GM18867 (cell line): ENCODE measurements at regions not wholly inside any gene's neighbourhood (a gene's known extent, or its start where the extent isn't known, plus 50 kb on each side); places are given as distances from the start of the nearest gene placed in this dataset.
"Not testable (repeated sequence)": the region's sequence is repeated elsewhere in the genome, so short reads cannot be mapped to it uniquely, and the experiment has no call there.

ENCODE experiments used
- ATAC-seq: cut with Tn5 transposase; IDR thresholded peaks from one replicate; pipeline ENCODE4 v1.9.1; 2021; ENCODE audit warnings: mild to moderate bottlenecking, moderate library complexity; ENCODE audit not compliant: unreplicated experiment

DNA sequence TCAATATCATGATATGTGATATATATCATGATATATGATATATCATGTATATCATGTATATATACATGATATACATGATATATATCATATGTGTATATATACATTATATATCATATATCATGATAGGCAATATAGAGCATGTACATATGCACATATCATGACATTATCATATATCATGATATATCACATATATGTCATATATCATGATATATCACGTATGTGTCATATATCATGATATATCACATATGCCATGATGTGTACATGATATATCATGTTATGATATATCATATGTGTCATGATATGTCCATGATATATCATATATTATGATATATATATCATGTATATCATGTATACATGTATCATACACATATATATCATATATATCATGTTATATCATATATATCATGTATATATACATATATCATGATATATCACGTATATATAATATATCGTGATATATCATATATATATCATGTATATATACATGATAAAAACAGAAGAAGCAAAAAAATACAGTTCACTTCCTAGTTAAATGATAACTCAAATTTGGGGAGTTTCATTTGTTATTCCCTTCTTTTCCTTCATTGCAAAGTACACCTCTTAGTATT, 670.1 kb upstream of the EPHA5 start:
- ATAC-seq, result no peak

DNA sequence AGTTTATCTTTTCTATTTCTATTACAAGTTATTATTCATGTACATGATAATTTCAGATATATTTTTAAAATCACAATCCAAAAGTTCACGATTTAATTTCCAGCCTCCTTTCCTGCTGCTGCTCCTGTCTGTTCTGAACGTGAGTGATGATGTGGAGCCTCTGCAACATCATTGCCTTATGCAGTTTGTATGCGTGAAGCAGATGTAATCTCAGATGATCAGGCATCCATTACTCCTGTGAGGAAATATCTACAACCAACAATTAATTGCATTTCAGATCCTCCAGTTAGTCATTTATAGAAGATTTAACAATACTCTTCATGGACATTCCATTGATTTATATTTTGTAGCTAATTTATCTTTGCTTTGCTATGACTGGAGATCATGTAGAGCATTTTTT, 668.7 kb upstream of the EPHA5 start:
- no peak for ATAC-seq

DNA sequence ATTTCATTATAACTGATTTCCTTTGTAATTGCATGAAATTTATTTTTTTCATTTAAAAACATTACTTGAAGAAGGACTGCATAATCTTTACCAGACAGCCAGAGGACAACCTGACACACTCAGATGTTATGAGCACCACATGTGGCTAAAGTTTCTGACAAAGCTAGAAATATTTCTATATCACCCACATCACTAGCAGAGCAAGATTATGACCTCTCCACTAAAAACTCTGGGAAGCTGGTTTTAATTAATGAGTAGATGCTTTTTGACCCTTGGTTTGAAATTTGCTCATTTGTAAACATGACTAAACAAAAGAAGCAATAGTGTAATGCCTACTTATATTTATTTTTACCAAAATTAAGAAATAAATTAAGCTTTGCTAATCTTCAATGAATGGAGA, 661.5 kb upstream of the EPHA5 start:
- no peak for ATAC-seq

DNA sequence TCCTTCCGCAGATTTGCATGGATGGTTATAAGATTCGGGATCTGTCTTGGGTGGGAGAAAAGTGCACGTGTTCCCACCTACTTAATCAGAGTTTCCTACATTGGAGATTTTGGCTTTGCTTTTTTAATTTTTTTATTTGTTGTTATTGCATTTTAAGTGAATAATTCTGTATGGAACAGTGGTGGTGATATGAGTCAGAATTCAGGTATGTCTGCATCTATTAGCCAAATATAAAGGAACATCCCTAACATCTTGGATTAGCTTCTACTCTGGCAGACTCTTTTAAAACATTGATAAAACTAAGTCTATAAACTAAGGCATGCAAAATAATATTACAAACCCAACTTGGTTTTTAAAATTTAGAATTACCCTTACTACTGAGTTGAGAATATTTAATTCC, 659.8 kb upstream of the EPHA5 start:
- ATAC-seq, result no peak

DNA sequence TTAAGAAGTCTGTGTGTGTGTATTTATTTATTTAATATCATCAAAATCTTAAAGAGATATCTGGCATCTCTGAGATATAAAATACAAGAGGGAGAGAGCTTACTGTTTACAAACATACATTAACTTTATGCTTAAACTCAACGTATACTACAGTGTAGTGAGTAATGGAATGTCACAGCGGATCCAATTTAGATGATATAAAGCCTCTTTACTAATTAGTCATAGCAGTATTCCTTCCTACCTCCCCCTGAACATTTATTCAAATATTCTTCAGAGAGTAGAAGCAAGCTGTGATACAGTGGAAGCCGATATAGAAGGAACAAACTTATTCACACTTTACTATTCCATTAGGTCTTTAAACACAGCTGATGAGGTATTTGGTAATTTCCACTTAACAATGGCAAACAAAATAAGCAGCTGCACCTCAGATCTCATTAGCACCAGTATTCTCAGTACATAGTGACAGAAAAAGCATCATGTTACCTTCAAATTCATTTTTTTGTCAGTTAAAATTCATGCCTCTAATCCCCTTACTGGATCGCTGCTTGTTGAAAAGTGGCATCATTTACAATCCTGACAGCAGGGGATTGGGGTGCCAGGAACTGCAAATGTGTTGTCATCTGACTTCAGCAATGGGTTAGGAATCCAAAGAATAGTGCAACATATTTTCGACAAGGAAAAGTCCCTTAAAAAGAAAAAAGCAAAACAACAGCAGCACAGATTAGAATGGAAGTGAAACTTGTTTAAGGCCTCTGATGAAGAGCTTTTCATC, 658.7 kb upstream of the EPHA5 start:
- no peak for ATAC-seq

DNA sequence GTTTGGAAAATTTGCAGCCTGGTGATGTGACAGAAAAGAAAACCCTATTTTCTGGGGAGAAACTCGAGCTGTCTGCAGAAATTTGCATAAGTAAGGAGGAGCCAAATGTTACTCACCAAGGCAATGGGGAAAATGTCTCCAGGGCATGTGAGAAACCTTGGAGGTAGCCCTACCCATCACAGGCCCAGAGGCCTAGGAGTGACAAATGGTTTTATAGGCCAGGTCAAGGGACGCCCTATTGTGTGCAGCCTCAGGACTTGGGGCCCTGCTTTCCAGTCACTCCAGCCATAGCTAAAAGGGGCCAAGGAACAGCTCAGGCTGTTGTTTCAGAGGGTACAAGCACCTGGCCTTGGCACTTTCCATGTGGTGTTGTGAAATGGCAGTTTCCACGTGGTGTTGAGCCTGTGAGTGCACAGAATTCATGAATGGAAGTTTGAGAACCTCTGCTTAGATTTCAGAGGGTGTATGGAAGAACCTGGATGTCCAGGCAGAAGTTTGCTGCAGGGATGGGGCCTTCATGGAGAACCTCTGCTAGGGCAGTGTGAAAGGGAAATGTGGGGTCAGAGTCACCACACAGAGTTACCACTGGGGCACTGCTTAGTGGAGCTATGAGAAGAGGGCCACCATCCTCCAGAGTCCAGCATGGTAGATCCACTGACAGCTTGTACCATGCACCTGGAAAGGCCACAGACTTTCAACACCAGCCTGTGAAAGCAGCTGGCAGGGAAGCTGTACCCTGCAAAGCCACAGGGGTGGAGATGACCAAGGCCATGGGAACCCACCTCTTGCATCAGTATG, 637.6 kb upstream of the EPHA5 start:
- ATAC-seq, result no peak

DNA sequence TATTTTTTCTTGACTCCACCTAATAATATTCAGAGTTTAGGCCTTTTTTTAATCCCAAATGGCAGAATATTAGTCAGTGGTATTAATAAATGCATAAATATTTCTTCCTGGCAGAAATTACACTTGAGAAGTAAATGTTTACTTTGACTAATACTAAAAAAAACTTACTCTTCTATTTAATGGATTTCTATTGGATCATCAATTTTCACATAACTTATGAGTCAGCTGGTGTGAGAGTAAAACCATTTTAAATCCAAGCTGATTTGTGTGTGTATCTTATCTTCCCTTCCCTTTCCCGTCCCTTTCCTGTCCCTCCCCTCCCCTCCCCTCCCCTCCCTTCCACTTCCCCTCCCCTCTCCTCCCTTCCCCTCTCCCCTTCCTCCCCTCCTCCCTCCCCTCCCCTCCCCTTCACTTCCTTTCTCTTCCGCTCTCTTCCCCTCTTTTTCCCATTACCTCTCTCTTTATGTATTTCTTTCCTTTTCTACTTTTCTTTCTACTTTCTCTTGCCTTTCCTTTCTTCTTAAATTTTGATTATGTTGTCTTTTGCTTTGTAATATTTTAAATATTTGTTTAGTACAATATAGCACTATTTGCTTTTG, 630.1 kb upstream of the EPHA5 start:
- ATAC-seq, result no peak

DNA sequence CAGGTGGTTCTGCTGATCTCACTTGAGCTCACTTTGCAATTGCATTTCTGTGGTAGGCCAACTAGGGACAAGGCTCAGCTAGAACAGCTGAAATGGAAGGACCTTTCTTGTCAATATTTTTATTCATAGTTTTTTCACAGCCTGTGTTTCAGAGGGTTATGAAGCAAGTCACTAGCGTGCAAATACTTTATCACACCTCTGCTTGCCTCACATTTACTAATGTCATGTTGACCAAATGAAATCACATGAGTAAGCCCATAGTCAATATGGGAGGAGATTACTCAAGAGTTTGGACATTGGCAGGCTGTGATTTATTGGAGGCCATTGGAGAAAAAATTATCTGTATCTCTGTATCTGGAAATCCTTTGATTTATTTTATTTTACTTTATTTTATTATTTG, 628.3 kb upstream of the EPHA5 start:
- no peak for ATAC-seq

DNA sequence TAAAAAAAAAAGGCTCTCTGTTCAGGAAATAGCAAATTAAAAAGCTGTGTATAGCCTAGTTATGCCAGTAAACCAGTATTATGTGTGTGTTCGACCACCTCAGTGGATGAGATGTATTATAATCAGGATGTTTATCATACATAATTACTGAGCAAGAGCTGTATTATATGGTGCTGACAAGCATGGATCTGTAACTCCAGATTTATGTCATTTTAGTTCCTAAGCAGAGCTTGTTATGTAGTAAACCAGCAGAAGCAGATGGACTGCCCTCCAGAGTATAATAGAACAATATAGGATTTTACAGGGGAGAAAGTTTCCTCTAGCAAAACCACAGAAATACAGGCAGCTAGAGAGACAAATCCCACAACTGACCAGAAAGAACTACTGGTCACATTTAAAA, 627.4 kb upstream of the EPHA5 start:
- ATAC-seq, result no peak

DNA sequence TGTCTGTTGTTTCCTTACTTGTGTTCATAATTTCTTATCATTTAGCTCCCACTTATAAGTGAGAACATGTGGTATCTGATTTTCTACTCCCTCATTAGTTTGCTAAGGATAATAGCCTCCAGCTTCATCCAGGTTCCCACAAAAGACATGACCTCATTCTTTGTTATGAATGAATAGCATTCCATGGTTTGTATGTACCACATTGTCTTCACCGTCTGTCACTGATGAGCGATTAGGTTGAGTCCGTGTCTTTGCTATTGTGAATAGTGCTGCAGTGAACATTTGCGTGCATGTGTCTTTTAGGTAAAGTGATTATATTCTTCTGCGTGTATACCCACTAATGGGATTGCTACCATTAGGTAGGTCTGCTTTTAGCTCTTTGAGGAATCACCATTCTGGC, 624.3 kb upstream of the EPHA5 start:
- no peak for ATAC-seq

DNA sequence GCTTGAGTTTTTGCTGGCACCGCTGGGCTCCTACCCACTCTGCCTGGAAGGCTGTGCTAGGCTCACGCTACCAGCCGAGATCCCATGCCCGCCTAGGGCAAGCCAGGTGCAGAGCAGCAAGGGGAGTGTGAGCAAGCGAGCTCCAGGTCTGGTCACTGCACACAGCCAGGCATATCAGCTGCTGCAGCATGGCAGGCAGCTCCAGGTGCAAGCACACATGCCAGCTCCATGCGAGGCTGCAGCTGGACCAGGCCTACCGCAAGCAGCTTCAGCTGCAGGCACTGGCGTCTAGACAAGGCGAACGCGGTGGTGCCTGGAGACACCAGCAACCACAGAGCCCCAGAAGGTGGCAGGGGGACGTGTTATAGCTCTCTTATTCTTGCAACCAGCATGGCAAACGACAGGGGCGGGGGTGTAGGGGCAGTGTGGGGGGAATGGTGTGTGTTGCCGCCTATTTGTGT, 614.7 kb upstream of the EPHA5 start:
- no peak for ATAC-seq

DNA sequence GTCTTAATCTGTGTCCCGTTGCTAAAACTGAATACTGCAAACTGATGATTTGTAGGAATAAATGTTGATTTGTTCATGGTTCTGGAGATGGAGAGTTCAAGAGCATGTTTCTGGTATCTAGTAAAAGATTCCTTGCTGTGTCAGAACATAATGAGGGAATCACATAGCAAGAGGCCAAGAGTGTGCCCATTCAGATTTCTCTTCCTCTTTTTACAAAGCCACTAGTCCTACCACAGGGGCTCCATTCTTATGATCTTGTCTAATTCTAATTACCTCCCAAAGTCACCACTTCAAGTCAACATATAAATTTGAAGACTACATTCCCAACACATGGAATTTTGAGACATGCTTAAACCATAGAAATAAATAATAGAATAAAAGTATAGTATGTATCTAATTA, 608.8 kb upstream of the EPHA5 start:
- no peak for ATAC-seq

DNA sequence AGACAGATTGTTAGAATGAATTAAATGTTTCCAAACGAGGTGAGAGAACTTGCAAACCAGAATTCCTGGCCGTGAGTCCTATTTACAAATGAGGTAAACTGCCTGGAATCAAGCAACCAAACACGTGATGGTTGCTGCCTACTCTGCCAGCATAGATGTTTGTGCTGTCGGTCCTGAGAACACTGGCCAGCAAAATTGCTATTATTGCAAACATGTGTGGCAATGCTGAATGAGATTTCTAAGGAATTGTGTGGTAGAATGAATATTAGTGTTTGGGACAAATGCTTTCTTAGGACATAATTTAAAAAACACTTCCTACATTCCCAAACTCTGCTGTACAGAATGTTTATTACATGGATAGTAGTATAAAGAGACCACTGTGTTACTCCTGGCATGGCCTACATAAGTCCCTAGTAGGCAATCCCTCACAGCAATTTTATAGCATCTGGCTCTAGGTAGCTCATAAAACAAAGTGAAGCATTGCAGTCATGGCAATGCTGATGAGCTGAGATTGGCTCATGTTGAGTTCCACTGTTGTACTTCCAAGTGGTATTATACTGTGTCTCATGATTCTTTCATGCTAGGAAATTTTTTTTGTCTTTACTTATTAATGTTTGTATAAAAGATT, 605.2 kb upstream of the EPHA5 start:
- ATAC-seq, result no peak

DNA sequence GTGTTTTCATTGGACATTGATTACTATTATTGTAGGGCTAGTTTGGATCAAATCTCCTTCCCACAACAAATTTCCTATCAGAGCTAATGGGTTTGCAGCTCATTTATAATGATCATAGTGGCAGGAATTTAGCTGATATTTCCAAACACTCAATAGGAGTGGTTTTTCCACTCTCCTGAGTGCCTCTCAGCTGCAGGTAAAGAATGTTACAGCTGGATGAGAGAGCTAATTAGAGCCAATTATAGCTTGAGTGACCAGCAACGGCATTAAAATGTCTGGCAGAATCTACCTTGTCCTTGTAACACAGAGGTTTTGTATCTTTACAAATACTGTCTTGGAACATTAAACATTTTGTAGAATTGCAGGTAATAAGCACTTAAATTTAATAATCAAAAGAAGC, 602.8 kb upstream of the EPHA5 start:
- no peak for ATAC-seq

DNA sequence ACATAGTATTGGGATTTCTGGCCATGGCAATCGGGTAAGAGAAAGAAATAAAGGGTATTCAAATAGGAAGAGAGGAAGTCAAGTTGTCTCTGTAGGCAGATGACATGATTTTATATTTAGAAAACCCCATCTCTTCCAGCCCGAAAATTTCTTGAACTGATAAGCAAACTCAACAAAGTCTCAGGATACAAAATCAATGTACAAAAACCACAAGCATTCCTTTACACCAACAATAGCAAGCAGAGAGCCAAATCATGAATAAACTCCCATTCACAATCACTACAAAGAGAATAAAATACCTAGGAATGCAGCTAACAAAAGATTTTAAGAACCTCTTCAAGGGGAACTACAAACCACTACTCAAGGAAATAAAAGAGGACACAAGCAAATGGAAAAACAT, 600.1 kb upstream of the EPHA5 start:
- not testable (repeated sequence) for ATAC-seq

DNA sequence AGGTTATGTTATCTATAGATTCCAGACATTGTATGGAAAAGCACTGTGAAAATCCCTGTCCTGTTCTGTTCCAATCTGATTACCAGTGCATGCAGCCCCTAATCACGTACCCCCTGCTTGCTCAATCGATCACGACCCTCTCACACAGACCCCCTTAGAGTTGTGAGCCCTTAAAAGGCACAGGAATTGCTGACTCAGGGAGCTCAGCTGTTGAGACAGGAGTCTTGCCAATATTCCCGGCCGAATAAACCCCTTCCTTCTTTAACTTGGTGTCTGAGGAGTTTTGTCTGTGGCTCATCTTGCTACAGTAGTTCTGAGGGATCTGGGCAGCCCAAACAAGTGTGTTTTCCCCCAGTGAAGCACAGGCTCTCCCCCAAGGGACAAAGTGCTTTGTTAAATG, 596.3 kb upstream of the EPHA5 start:
- ATAC-seq, result not testable (repeated sequence)

DNA sequence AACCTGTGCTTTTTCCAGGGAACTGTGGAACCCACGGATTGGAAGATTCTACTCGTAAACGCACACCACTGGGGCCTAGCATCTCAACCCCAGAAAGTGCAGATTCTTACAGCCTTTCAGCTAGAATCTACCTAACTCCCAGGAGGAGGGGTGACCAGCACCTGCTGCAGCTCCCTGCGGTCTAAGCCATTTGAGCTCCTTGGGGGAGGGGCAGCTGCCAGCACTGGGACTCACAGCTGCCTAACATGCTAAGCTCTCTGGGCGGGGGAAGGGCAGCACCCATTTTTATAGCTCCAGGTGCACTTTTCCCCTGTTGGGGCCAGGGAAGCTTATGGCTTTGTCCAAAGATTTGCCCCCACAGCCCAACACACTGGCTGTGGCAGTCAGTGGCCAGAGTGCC, 595.7 kb upstream of the EPHA5 start:
- ATAC-seq, result no peak

DNA sequence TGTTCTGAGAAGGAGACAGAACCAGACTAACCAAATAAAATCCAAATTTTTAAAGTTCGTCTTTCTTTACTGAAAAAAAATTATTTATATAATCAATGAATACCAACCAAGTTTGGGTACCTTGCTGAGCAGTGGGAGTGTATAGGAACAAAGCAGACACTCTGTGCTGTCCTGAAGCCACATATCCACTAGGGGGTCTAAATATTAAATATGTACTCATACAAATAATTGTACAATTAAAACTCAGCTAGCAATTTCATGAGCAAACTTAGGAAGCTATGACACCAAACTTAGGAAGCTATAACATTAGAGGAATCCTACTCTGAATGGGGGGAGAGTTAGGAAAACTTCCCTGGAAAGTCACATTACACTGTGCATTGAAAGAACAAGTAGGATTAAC, 582.0 kb upstream of the EPHA5 start:
- no peak for ATAC-seq

DNA sequence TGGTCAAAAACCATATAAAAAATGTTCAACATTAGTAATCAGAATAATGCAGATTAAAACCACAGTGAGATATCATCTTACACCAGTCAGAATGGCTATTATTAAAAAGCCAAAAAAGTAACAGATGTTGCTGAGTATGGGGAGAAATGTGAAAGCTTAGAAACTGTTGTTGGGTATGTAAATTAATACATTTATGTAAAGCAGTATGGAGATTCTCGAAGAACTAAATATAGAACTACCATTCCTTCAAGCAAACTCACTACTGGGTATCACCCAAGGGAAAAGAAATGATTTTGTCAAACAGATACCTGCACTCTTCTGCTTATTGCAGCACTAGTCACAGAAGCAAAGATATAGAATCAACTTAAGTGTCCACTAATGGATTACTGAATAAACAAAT, 576.4 kb upstream of the EPHA5 start:
- ATAC-seq, result no peak

DNA sequence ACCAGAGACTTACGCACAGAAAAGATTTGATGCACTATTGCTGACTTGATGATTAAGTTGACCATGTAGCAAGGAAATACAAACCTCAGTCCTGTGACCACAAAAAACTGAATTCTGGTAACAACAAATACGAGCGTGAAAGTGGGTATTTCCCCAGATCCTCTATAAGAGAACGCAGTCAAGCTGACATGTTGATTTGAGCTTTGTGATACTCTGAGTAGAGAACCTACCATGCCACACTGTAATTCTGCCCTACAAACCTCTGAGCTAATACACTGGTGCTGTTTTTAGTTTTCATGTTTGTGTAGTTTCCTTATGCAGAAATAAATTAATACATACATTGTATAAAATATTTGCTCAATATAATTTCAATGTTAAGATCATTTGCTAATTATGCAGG, 565.6 kb upstream of the EPHA5 start:
- no peak for ATAC-seq

DNA sequence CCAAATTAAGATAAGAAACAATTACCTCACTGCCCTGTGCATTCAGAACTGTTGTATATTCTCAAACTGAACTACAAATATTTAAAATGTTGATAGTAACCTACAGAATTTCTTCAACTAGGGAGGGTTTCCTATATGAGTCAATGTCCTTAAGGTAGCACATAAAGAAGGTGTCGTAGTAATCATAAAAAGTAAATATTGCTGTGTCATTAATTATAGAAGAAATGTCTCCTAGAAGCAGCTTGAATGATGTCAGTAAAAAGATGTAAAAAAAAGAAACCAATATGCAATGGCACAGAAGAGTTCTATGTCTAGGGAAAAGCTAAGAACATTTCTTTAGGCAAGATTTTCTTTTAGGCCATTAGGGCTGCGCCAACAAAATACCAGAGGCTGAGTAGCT, 559.6 kb upstream of the EPHA5 start:
- ATAC-seq, result no peak
